ENCODE measurements at regions not wholly inside any gene's neighbourhood (a gene's known extent, or its start where the extent isn't known, plus 50 kb on each side); places are given as distances from the start of the nearest gene placed in this dataset.
"Not testable (repeated sequence)": the region's sequence is repeated elsewhere in the genome, so short reads cannot be mapped to it uniquely, and the experiment has no call there.

DNA sequence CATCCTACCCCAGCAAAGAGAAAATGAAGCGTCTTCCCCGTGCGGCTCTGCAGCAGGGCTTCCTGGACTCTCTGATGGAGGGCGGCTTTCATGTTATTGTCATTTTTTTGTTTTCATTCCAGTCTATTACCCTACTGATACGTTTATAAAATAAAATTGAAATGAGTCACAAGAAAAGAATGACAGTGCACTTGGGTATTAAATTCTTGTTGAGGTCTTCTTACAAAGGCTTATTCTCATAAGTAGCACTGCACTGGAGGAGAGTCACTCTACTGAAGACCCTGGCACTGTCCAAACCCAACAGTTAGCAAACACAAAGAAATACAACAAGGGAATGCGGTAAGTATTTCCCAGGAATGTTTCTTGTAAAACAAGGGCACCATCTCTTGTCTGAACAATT lies 379.3 kb downstream of the MAFB start:
- DNase-seq = no peak

- no peak for DNase-seq
Measured at GRCh38 chr20:40307997-40308396, 381.0 kb downstream of the MAFB start.

DNA sequence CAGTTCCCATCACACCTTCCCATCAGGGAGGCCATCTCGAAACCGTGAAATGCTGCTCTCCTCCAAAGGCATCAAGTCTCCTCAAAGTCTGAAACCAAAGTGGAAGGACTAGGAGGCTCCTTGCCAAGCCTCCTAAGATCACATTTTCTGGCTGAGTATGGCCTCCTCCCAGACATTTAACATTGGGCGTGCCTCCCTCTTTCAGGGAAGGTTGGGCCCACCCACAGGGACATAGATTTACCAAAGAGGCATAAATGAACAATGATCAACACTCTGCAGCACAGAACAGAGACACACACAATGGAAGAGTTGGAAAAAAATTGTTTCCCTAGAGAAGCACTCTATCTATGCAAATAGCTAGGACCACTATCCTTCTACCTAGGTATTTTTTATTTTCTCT lies 381.8 kb downstream of the MAFB start:
- no peak for DNase-seq

- DNase-seq = no peak
Measured at GRCh38 chr20:40305303-40305702, 383.7 kb downstream of the MAFB start.

DNA sequence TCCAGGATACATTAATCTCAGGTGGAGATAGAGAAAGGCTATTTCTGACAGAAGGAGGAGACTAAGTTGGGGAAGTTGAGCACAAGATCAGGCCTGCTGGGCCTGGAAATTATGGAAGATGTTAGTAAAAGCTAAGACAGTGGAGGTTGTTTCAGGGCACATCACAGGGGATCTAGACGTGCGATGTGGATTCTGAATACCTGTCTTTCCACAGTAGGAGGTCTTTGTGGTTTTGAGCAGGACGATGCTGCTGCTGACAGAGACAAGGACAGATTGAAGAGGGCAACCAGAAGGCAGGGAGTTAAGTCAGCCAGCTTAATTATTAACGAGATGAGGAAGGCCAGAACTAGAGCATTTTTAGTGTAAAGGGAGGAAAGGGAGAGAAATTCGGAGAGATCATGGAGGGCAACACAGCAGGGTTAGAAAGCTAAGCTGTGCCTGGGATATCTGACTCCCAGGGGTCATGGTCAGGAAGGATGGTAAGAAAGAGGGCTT lies 384.9 kb downstream of the MAFB start:
- no peak for DNase-seq

- DNase-seq = no peak
Measured at GRCh38 chr20:40294747-40295146, 394.3 kb downstream of the MAFB start.

- DNase-seq = no peak
Measured at GRCh38 chr20:40294175-40294574, 394.9 kb downstream of the MAFB start.

DNA sequence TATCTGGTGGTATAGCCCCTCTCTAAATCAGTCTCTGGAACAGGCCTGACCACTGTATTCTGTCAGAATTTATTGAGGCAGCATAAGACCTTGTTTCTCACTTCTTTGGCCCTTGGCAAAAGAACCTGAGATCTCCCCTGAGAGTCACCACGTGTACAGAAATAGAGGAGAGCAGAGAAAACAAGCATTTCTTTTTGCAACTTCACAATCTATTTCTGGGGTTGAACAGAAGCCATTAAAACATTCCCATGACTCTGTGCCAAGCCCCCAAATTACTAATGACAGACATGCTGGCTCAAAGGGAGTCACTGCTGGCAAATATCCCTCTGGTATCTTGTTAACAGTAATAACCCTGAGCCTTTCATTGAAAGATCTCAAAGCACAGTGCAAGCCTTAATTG lies 395.3 kb downstream of the MAFB start:
- no peak for DNase-seq

- no peak for DNase-seq
Measured at GRCh38 chr20:40291493-40292135, 397.4 kb downstream of the MAFB start.

DNA sequence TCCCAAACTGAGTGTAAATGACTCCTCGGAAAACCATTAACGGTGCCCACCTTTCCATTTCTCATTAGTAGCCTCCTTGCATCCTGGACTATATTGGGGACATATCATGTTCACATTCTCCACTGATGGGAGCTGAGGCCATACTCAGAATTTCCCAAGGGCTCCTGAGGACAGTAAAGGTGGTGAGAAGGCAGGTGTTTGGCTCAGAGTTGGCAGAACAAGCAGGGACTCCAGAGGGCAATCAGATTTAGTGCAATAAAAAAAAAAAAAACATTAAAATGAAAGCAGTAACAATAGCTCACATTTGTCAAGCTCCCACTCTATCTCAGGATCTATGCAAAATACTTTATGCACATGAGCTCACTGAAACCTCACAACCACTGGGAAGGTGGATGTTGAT lies 401.4 kb downstream of the MAFB start:
- no peak for DNase-seq

- no peak for DNase-seq
Measured at GRCh38 chr20:40286975-40287531, 402.0 kb downstream of the MAFB start.

DNA sequence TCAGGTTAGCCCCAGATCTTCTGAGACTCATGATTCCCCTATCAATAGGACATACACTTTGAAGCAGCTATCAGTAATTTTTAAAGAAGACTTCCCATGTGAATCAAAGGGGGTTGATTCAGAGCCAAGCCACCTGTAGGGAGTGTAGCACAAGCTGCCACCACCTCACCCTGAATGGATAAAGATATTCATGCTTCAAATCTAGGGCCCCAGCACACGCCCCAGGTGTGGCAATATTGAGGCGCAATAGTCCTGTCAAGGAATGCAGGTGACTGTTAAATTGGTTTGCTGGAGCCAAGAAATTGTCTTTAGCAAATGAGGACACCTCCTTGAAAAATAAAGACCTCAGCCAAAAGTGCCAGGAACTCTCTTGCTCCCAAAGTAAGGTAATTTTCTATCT lies 404.4 kb downstream of the MAFB start:
- DNase-seq = no peak

DNA sequence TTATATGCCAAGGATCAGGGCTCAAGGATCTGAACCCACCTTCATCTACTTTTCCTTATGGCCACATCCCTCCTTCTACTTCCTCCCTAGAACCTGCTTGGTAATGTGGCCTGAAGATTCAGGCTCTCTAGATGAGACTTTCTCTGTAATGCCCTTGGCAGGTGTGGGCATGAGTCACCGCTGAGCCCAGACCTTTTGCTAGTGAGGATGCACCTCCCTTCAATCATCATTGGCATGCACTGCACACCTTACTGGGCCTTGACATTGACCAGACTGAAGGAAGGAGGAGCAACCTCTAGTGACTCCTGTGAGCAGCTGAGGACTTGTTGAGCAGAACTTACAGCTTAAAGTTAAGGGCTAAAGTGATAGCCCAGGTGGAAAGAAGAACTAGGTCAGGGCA lies 405.3 kb downstream of the MAFB start:
- no peak for DNase-seq

GRCh38 chr20:40282941-40283340 lies 406.1 kb downstream of the MAFB start:
- no peak for DNase-seq

DNA sequence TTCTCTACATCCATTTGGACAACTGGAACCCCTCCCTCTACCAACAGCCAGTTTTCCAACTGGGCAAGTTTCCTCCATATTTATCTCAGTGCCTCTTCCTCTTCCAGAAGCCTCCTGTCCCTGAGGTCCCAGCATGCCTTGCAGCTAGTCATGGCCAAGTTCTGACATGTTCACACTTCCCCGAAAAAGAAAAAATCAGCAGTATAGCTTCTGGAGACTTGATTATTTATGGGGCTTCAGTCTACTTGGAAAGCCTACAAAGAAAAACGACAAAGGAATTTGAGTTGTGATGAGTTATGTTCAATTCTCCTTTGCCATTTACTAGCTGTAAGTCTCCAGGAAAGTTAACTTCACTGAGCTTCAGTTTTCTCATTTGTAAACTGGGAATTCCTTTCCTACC lies 406.5 kb downstream of the MAFB start:
- DNase-seq = no peak

DNA sequence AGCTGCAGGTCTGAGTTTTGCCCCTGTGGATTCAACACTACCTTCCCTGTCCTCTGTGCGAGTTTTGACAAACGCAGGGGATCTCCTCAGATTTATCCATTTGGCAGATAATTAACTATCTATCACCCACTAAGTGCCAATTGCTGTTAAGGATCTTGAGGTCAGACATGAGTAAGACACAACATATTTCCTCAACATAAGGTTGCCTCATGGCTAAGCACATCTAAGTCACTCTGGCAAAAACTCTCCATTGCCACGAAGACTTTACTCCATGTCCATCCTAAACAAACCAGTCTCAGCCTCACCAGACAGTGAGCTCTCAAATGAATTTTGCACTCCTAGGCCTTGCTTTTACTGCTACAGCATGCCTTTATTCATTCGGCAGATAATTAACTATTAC lies 408.4 kb downstream of the MAFB start:
- no peak for DNase-seq

- no peak for DNase-seq
Measured at GRCh38 chr20:40279390-40279789, 409.6 kb downstream of the MAFB start.

DNA sequence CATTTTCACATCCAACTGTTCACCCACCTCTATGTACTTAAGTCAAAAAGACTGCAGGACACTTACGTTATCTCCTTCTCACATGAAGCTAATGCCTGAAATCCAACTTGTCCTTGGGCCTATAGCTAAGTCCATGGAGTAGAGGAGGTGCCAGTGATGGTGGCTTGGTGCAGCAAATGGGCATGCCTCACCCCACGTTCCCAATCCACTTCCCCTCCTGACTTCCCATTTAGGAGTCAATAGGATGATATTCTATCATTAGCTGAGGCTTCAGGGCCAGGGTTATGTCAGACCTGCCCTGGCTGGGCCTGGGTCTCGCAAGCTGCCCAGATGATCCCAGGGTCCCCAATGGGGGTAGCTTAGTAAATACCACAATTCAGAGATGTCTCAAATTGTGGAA lies 410.4 kb downstream of the MAFB start:
- no peak for DNase-seq

DNA sequence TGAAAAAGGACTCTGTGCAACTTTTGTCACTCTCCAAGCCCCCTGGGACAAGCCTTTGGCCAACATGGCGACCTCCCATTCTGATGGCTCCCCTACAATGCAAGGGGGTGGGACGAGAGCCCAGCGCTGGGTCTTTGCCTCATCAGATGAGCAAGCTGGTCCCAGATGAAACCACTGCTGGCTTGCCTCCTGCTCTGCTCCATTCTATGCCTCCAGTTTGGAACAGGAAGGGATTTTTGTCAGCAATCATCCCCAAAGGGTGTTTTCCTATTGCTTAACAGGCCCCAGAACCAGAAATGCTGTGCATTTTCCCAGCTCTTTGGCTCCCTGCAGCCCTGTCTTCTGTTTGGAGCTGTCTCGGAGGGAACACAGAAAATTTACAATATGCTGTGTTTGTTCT lies 412.7 kb downstream of the MAFB start:
- no peak for DNase-seq

- no peak for DNase-seq
Measured at GRCh38 chr20:40275738-40276137, 413.3 kb downstream of the MAFB start.

DNA sequence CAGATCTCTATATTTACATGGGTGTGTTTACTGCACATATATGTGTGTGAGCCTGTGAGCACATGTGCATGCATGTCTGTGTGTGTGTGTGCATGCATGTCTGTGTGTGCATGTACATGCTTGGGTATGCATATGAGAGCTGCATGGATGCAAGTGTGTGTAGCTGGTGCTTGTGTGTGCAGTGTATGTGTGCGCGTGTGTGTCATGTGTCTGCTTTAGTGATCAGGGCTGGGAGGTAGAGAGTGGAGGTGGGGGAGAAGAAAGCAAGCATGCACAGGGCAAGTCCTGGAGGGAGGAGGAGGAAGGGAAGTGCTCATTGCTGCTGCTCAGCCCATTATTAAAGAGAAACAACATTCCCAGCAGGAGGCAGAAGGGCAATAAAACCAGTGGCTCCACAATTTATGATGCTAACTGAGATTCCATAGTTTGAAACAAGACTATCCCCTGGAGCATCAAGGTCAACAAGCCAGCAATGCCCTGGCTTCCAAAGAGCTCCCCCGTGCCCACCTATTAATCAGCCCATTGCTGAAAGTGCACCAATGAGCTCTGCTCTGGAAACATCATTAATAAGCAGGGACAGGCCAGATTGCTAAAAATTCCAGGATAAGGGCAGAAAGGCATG lies 414.0 kb downstream of the MAFB start:
- DNase-seq = no peak

DNA sequence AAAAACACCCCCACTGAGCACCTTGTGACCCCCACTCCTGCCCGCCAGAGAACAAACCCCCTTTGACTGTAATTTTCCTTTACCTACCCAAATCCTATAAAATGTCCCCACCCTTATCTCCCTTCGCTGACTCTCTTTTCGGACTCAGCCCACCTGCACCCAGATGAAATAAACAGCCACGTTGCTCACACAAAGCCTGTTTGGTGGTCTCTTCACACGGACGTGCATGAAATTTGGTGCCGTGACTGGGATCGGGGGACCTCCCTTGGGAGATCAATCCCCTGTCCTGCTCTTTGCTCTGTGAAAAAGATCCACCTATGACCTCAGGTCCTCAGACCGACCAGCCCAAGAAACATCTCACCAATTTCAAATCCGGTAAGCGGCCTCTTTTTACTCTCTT lies 419.8 kb downstream of the MAFB start:
- DNase-seq = not testable (repeated sequence)

DNA sequence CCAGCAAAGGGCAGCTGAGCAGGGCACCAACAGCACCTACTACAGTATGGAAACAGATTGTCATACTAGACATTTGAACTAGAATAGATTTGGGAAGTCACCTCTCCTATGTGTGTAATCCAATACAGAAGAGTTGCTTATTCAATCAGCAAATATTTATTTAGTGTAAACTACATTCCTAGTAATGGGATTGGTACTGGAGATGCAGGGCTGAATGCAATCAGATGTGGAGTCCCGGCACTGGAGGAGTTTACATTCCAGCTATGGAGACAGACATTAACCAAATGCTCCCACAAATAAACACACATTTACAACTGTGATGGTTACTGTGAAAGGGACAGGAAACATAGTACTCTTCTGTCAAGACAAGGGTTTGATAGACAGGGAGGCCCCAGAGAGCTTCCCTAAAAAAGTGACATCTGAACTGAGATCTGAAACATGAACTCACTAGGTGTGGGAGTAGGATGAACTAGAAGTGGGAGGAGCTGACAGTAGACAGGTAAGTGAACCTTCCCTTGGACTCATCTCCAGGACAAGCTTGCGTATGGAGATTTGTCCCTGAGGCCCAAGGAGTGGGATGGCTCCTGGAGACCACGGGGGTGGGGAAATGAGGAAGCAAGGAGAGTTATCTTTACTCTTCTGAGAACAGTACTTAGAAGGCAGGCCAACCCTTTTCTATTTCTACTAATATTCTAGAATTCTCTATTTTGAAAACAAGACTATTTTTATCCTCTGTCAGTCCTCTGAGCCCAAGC lies 420.5 kb downstream of the MAFB start:
- DNase-seq = no peak

Data from AML-193 (cell line).